HL-60 (cell line): ENCODE measurements at regions not wholly inside any gene's neighbourhood (a gene's known extent, or its start where the extent isn't known, plus 50 kb on each side); places are given as distances from the start of the nearest gene placed in this dataset.

ENCODE experiments used
- DNase-seq, 2 experiments: peaks; one replicate each; pipeline ENCODE4 v3.0.0-alpha.2; 2010 to 2020; ENCODE audit warnings: low read depth in 1 of 2, low spot score in 1 of 2
- H3K27ac ChIP-seq: fragments of 250-450 bp; sonication (Bioruptor Pico); replicated peaks from 2 replicates; pipeline ENCODE4 v1.5.1; 2020; ENCODE audit warnings: mild to moderate bottlenecking, moderate library complexity
- H3K27me3 ChIP-seq: fragments of 250-450 bp; sonication (Bioruptor Pico); 2 replicates; pipeline ENCODE4 v1.5.1; 2021; ENCODE audit warnings: mild to moderate bottlenecking, moderate library complexity; ENCODE audit not compliant: insufficient read depth, poor library complexity, severe bottlenecking
- H3K4me3 ChIP-seq: replicated peaks from 2 replicates; pipeline ENCODE4 v1.5.1; 2011; ENCODE audit warnings: mild to moderate bottlenecking, control low read depth, low read length; ENCODE audit not compliant: insufficient read depth
- GABPA ChIP-seq: IDR thresholded peaks from 2 replicates; pipeline ENCODE4 v1.6.1; 2012; ENCODE audit warnings: low read depth
- POLR2AphosphoS5 ChIP-seq: IDR thresholded peaks from 2 replicates; pipeline ENCODE4 v1.6.1; 2012; ENCODE audit warnings: low read depth
- SPI1 ChIP-seq: IDR thresholded peaks from 2 replicates; pipeline ENCODE4 v1.6.1; 2012; ENCODE audit warnings: low read depth, mild to moderate bottlenecking, borderline replicate concordance
- TF ChIP-seq, protein P1 (sequence below): IDR thresholded peaks from one replicate; pipeline ENCODE4 v1.5.1; 2011; ENCODE audit warnings: low read length, control low read depth, inconsistent platforms; ENCODE audit not compliant: insufficient read depth
- TF ChIP-seq, protein P2 (sequence below): IDR thresholded peaks from 2 replicates; pipeline ENCODE4 v1.6.1; 2012; ENCODE audit warnings: low read depth; ENCODE audit not compliant: insufficient replicate concordance

- no peaks in the 10 kb centered on the region for H3K27me3 ChIP-seq
- DNase-seq: no peak
- H3K4me3 ChIP-seq: no peak overlapping the region
- H3K27ac ChIP-seq: no peak overlapping the region
- TF ChIP-seq SPI1 (no peak), GABPA (no peak), POLR2AphosphoS5 (no peak)
- TF ChIP-seq, protein P1, sequence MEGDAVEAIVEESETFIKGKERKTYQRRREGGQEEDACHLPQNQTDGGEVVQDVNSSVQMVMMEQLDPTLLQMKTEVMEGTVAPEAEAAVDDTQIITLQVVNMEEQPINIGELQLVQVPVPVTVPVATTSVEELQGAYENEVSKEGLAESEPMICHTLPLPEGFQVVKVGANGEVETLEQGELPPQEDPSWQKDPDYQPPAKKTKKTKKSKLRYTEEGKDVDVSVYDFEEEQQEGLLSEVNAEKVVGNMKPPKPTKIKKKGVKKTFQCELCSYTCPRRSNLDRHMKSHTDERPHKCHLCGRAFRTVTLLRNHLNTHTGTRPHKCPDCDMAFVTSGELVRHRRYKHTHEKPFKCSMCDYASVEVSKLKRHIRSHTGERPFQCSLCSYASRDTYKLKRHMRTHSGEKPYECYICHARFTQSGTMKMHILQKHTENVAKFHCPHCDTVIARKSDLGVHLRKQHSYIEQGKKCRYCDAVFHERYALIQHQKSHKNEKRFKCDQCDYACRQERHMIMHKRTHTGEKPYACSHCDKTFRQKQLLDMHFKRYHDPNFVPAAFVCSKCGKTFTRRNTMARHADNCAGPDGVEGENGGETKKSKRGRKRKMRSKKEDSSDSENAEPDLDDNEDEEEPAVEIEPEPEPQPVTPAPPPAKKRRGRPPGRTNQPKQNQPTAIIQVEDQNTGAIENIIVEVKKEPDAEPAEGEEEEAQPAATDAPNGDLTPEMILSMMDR: no peak
- TF ChIP-seq, protein P2, sequence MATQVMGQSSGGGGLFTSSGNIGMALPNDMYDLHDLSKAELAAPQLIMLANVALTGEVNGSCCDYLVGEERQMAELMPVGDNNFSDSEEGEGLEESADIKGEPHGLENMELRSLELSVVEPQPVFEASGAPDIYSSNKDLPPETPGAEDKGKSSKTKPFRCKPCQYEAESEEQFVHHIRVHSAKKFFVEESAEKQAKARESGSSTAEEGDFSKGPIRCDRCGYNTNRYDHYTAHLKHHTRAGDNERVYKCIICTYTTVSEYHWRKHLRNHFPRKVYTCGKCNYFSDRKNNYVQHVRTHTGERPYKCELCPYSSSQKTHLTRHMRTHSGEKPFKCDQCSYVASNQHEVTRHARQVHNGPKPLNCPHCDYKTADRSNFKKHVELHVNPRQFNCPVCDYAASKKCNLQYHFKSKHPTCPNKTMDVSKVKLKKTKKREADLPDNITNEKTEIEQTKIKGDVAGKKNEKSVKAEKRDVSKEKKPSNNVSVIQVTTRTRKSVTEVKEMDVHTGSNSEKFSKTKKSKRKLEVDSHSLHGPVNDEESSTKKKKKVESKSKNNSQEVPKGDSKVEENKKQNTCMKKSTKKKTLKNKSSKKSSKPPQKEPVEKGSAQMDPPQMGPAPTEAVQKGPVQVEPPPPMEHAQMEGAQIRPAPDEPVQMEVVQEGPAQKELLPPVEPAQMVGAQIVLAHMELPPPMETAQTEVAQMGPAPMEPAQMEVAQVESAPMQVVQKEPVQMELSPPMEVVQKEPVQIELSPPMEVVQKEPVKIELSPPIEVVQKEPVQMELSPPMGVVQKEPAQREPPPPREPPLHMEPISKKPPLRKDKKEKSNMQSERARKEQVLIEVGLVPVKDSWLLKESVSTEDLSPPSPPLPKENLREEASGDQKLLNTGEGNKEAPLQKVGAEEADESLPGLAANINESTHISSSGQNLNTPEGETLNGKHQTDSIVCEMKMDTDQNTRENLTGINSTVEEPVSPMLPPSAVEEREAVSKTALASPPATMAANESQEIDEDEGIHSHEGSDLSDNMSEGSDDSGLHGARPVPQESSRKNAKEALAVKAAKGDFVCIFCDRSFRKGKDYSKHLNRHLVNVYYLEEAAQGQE: no peak
These were observed 60.9 kb upstream of the MMADHC start for GRCh38 chr2:149648282-149649030.

DNA sequence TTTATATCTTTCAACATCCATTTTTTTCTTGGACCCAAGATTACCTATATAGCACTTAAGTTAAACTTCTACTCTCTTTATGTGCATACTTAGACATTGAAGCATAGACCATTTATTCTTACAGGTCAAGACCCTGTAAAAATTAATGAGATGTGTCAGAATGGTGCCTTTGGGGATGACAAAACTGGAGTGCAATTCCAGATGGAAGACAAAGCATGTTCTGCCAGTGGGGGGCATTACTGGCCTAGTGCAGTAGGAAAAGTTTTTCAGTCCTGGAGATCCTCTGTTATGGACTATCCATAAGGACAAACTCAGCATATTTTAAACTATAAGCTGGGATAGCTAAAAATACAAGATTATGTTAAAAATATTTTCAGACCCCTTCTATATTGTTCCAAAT is 57.8 kb upstream of the MMADHC start:
- H3K27me3 ChIP-seq: no peaks in the 10 kb centered on the region
- H3K27ac ChIP-seq: no peak overlapping the region
- TF ChIP-seq GABPA (no peak), POLR2AphosphoS5 (no peak), SPI1 (no peak)
- TF ChIP-seq, protein P2: no peak
- TF ChIP-seq, protein P1: no peak
- no peak overlapping the region for H3K4me3 ChIP-seq
- DNase-seq: no peak
